Activated T-helper 17 cell treated with anti-CD3 and anti-CD28 coated beads, Interleukin-2, amount 50 U/mL, for 72 hours (primary cell): ENCODE measurements at regions not wholly inside any gene's neighbourhood (a gene's known extent, or its start where the extent isn't known, plus 50 kb on each side); places are given as distances from the start of the nearest gene placed in this dataset.

Experiments
- ATAC-seq: fragments of 150-1000 bp; cut with Tn5 transposase; replicated peaks from 2 replicates; pipeline ENCODE4 v1.10.0; 2021; ENCODE audit warnings: mild to moderate bottlenecking, moderate library complexity
- H3K27ac Mint-ChIP-seq: one replicate; pipeline ENCODE4 v1.8.0; 2022; ENCODE audit warnings: mixed read lengths
- H3K27me3 Mint-ChIP-seq: one replicate; pipeline ENCODE4 v1.8.0; 2022; ENCODE audit warnings: mixed read lengths
- H3K36me3 Mint-ChIP-seq: one replicate; pipeline ENCODE4 v1.8.0; 2022; ENCODE audit warnings: low read depth, mild to moderate bottlenecking, mixed read lengths
- H3K4me1 Mint-ChIP-seq: one replicate; pipeline ENCODE4 v1.8.0; 2022; ENCODE audit warnings: mixed read lengths
- H3K4me3 Mint-ChIP-seq: one replicate; pipeline ENCODE4 v1.8.0; 2022; ENCODE audit warnings: mild to moderate bottlenecking, mixed read lengths
- H3K9me3 Mint-ChIP-seq: one replicate; pipeline ENCODE4 v1.8.0; 2022; ENCODE audit warnings: mixed read lengths

DNA sequence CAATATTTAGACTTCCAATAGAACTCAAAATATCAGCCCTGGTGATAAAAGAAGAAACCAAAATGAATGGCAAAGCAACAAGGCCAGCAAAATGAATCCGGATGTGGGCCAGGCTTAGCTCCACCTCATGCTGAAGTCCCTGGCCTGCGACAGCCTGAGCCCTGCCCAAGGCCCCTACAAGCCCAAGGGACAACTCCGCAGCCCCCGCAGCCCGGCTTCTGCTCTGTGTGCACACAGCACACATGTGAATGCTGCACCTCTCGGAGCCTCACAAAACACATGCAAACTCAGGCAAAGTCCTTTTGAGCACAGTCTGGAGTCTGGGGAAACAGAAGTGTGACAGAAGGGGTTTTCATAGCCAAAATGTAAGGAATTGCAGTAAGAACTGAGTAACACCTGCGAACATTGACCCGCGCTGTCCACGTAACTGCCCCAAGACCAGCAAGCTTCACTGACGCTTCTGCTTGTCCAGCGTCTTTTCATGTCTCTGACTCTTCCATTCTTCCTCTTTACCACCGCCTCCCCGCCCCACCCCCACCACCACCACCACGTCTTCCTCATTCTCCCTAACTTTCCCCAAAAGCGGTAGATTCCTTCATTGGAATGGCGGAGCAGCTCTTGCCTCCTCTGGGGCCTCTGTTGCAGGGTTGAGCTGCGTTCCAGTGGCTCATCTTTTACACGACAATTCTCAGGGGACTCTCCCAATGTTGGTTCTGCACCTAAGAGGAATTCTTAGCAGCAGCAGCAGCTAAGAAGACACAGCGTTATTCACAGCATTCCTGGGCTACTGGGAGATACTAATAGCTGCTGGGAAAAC is 136.4 kb upstream of the COPS8 start:
- Mint-ChIP-seq H3K27ac (no peak overlapping the region), H3K4me1 (no peaks in the 10 kb centered on the region), H3K36me3 (no peaks in the 10 kb centered on the region), H3K9me3 (peaks cover 7% of the 10 kb centered on the region), H3K27me3 (peaks cover 7% of the 10 kb centered on the region), H3K4me3 (no peak overlapping the region)
- no peak for ATAC-seq

GRCh38 chr2:236951830-236952475 is 133.7 kb upstream of the COPS8 start:
- H3K27ac Mint-ChIP-seq: no peak overlapping the region
- peaks cover 19% of the 10 kb centered on the region for H3K27me3 Mint-ChIP-seq
- ATAC-seq: no peak
- peaks cover 12% of the 10 kb centered on the region for H3K9me3 Mint-ChIP-seq
- no peaks in the 10 kb centered on the region for H3K4me1 Mint-ChIP-seq
- no peaks in the 10 kb centered on the region for H3K36me3 Mint-ChIP-seq
- no peak overlapping the region for H3K4me3 Mint-ChIP-seq

GRCh38 chr2:236954641-236955040 is 131.0 kb upstream of the COPS8 start:
- H3K36me3 Mint-ChIP-seq: no peaks in the 10 kb centered on the region
- ATAC-seq: no peak
- peaks cover 3% of the 10 kb centered on the region for H3K4me1 Mint-ChIP-seq
- H3K27me3 Mint-ChIP-seq: peaks cover 21% of the 10 kb centered on the region
- H3K27ac Mint-ChIP-seq: no peak overlapping the region
- H3K9me3 Mint-ChIP-seq: peaks cover 14% of the 10 kb centered on the region
- H3K4me3 Mint-ChIP-seq: no peak overlapping the region

DNA sequence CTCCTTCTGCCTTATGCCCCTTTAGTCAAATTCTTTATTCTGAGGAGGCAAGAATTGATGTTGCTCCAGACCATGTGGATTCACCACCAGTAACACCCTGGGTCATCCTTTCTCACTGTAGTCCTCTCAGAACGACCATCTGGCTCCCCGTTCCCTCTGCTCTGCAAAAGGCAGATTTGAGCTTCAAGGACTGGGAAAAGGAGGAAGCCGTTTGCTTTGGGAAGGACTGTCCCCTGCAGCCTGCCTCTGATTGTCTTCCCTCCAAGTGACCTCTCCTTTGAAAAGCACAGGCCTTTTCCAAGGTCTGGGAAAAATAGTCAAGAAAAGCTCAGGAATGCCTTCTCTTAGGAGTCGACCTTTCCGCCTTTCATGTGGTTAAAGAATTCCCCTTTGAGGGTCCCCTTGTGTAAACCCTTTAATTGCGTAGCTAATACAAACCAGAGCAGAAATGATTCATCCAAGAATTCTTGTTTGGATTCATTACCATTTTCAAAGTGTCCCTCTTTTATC is 130.1 kb upstream of the COPS8 start:
- Mint-ChIP-seq H3K27me3 (peaks cover 23% of the 10 kb centered on the region), H3K27ac (no peak overlapping the region), H3K9me3 (peaks cover 15% of the 10 kb centered on the region), H3K4me1 (peaks cover 6% of the 10 kb centered on the region), H3K4me3 (no peak overlapping the region), H3K36me3 (no peaks in the 10 kb centered on the region)
- ATAC-seq: no peak

GRCh38 chr2:236956031-236956618 is 129.6 kb upstream of the COPS8 start:
- Mint-ChIP-seq H3K27ac (no peak overlapping the region), H3K4me1 (peaks cover 6% of the 10 kb centered on the region), H3K36me3 (no peaks in the 10 kb centered on the region), H3K4me3 (no peak overlapping the region), H3K27me3 (peaks cover 23% of the 10 kb centered on the region), H3K9me3 (peaks cover 15% of the 10 kb centered on the region)
- ATAC-seq: peak; percentile 81

DNA sequence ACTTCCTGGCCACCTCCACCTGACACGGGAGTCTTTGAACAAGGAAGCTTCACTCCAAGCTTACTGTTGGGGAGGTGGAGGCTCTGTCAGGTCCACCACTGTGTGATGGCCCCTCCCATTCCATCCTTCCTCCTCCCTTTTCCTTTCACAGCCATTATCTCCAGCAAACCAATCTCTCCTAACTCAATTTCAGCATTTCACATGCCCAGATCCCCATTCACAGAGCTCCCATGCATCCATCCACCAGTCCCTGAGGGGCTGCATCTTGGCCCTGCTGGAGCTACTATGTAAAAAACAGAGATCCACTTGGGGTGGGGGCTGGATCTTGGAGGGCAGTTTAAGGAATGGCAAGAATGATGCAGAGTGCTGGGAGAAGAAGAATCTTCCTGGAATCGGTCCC is 129.0 kb upstream of the COPS8 start:
- H3K9me3 Mint-ChIP-seq: peaks cover 12% of the 10 kb centered on the region

GRCh38 chr2:236959036-236959435 is 126.7 kb upstream of the COPS8 start:
- H3K4me3 Mint-ChIP-seq: no peak overlapping the region
- H3K27ac Mint-ChIP-seq: no peak overlapping the region
- H3K9me3 Mint-ChIP-seq: peaks cover 7% of the 10 kb centered on the region
- H3K36me3 Mint-ChIP-seq: no peaks in the 10 kb centered on the region
- no peak for ATAC-seq
- peaks cover 21% of the 10 kb centered on the region for H3K27me3 Mint-ChIP-seq
- peaks cover 6% of the 10 kb centered on the region for H3K4me1 Mint-ChIP-seq

More for the DNA sequence above, 129.0 kb upstream of the COPS8 start:
- ATAC-seq: no peak
- no peak overlapping the region for H3K4me3 Mint-ChIP-seq
- no peaks in the 10 kb centered on the region for H3K36me3 Mint-ChIP-seq
- peaks cover 6% of the 10 kb centered on the region for H3K4me1 Mint-ChIP-seq
- H3K27ac Mint-ChIP-seq: no peak overlapping the region
- peaks cover 23% of the 10 kb centered on the region for H3K27me3 Mint-ChIP-seq

- H3K9me3 Mint-ChIP-seq: peaks cover 7% of the 10 kb centered on the region
- H3K36me3 Mint-ChIP-seq: no peaks in the 10 kb centered on the region
- H3K4me1 Mint-ChIP-seq: peaks cover 6% of the 10 kb centered on the region
- no peak overlapping the region for H3K4me3 Mint-ChIP-seq
- H3K27me3 Mint-ChIP-seq: peaks cover 21% of the 10 kb centered on the region
- ATAC-seq: no peak
- H3K27ac Mint-ChIP-seq: no peak overlapping the region
These were observed 125.8 kb upstream of the COPS8 start for GRCh38 chr2:236959876-236960275.

DNA sequence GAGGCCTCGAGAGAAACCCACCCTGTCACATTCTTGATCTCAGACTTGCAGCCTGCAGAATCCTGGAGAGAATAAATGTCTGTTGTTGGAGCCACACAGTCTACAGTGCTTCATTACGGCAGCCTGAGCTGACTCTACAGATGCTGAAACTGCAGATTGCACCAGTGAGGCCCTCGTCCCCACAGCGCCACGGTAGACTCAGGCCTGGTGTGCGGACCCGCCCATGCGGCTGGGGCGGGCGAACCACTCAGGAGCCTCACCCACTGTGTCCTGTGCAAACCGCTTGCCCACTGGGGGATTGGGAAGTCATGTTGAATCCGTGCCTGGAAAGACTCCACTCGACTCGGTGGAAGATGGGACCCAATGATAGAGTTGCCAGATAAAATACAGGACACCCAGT is 125.2 kb upstream of the COPS8 start:
- Mint-ChIP-seq H3K9me3 (peaks cover 5% of the 10 kb centered on the region), H3K4me3 (no peak overlapping the region), H3K36me3 (no peaks in the 10 kb centered on the region), H3K4me1 (peaks cover 6% of the 10 kb centered on the region), H3K27me3 (peaks cover 15% of the 10 kb centered on the region), H3K27ac (no peak overlapping the region)
- ATAC-seq: no peak

DNA sequence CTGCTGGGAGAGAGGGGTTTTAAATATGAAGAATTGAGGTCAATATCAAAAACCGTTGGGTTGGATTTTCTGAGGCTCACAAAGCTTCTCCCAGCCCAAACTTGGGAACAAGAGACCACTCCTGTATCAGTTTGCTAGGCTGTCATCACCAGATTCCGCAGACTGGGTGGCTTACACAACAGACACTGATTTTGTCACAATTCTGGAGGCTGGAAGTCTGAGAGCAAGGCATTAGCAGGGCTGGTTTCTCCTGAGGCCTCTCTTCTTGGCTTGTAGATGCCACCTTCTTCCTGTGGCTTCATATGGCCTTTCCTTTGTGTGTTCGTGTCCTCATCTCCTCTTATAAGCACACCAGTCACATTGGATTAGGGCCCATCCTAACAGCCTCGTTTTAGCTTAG is 122.9 kb upstream of the COPS8 start:
- Mint-ChIP-seq H3K4me1 (peaks cover 6% of the 10 kb centered on the region), H3K27ac (no peak overlapping the region), H3K36me3 (no peaks in the 10 kb centered on the region), H3K9me3 (peaks cover 3% of the 10 kb centered on the region), H3K27me3 (peaks cover 8% of the 10 kb centered on the region), H3K4me3 (no peak overlapping the region)
- no peak for ATAC-seq

DNA sequence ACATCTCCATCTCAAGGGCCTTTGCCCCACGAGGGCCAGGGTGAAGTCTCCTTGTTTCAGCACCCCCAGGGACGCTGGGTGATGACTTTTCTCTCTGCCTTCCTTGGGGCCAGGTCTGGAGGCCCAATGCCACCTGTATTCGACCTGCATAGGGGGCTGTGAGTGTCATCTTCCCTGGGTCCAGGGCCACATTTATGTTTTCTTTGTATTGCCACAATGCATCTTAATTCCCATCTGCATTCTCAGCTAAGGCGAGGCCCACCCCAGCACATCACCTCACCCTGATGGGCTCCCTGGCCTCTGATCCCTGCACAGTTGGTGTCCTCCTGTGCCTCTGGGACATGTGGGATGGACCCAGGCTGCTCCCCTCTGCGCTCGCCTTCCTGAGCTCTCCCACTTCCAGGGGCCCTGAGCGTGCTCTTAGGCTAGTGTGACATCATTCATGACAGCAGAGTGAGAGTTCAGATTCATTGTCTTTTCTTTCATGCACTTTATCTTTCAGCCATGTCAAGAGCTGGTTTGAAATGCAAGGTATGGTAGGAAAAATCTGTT is 122.0 kb upstream of the COPS8 start:
- Mint-ChIP-seq H3K27ac (no peak overlapping the region), H3K4me1 (peaks cover 6% of the 10 kb centered on the region), H3K9me3 (peaks cover 3% of the 10 kb centered on the region), H3K4me3 (no peak overlapping the region), H3K27me3 (peaks cover 8% of the 10 kb centered on the region), H3K36me3 (no peaks in the 10 kb centered on the region)
- no peak for ATAC-seq

- H3K27ac Mint-ChIP-seq: no peak overlapping the region
- H3K4me1 Mint-ChIP-seq: peaks cover 7% of the 10 kb centered on the region
- ATAC-seq: no peak
- no peaks in the 10 kb centered on the region for H3K36me3 Mint-ChIP-seq
- H3K4me3 Mint-ChIP-seq: no peak overlapping the region
- peaks cover 8% of the 10 kb centered on the region for H3K27me3 Mint-ChIP-seq
- H3K9me3 Mint-ChIP-seq: peaks cover 3% of the 10 kb centered on the region
These were observed 121.4 kb upstream of the COPS8 start for GRCh38 chr2:236964291-236964690.

GRCh38 chr2:236965021-236965840 is 120.5 kb upstream of the COPS8 start:
- Mint-ChIP-seq H3K27ac (no peak overlapping the region), H3K9me3 (no peaks in the 10 kb centered on the region), H3K4me3 (no peak overlapping the region), H3K36me3 (no peaks in the 10 kb centered on the region), H3K27me3 (no peaks in the 10 kb centered on the region), H3K4me1 (peaks cover 10% of the 10 kb centered on the region)
- ATAC-seq: no peak

DNA sequence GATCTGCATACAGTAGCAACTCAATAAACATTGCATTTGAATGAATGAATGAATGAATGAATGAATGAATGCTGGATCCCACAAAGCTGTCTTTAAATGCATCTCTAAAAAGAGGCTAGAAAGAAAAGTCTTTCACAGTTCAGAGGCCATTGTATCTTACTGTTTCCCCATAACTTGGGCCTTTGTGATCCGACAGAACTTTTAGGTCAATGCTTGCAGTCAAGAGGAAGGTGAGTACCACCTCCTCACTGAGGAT is 119.9 kb upstream of the COPS8 start:
- Mint-ChIP-seq H3K4me1 (peaks cover 10% of the 10 kb centered on the region), H3K4me3 (no peak overlapping the region), H3K27me3 (no peaks in the 10 kb centered on the region), H3K36me3 (no peaks in the 10 kb centered on the region), H3K9me3 (no peaks in the 10 kb centered on the region), H3K27ac (no peak overlapping the region)
- no peak for ATAC-seq
